Neural crest cell (in vitro differentiated cells): ENCODE measurements at regions not wholly inside any gene's neighbourhood (a gene's known extent, or its start where the extent isn't known, plus 50 kb on each side); places are given as distances from the start of the nearest gene placed in this dataset.

ENCODE experiments used
- DNase-seq: peaks from one replicate; pipeline ENCODE4 v3.0.0; 2021; ENCODE audit warnings: low read depth, mixed read lengths, low spot score
- H3K27ac Mint-ChIP-seq: one replicate; pipeline ENCODE4 v1.8.0; 2021; ENCODE audit warnings: mild to moderate bottlenecking, mixed read lengths; ENCODE audit not compliant: unreplicated experiment
- H3K27me3 Mint-ChIP-seq: 2 replicates; pipeline ENCODE4 v1.8.0; 2021; ENCODE audit warnings: low read depth, mild to moderate bottlenecking, mixed read lengths
- H3K36me3 Mint-ChIP-seq: 2 replicates; pipeline ENCODE4 v1.8.0; 2021; ENCODE audit warnings: low read depth, mild to moderate bottlenecking, mixed read lengths
- H3K4me1 Mint-ChIP-seq: 2 replicates; pipeline ENCODE4 v1.8.0; 2021; ENCODE audit warnings: mixed read lengths
- H3K4me3 Mint-ChIP-seq: one replicate; pipeline ENCODE4 v1.8.0; 2021; ENCODE audit warnings: mild to moderate bottlenecking, mixed read lengths
- H3K9me3 Mint-ChIP-seq: 2 replicates; pipeline ENCODE4 v1.8.0; 2021; ENCODE audit warnings: mixed read lengths
- TF ChIP-seq, protein P1 (sequence below): fragments of 200-600 bp; sonication (generic); conservative IDR thresholded peaks from 2 replicates; pipeline ENCODE4 v1.5.0; 2021; ENCODE audit warnings: antibody characterized with exemption, mild to moderate bottlenecking

GRCh38 chr1:90824551-90824950 lies 107.4 kb upstream of the BARHL2 start:
- TF ChIP-seq, protein P1, sequence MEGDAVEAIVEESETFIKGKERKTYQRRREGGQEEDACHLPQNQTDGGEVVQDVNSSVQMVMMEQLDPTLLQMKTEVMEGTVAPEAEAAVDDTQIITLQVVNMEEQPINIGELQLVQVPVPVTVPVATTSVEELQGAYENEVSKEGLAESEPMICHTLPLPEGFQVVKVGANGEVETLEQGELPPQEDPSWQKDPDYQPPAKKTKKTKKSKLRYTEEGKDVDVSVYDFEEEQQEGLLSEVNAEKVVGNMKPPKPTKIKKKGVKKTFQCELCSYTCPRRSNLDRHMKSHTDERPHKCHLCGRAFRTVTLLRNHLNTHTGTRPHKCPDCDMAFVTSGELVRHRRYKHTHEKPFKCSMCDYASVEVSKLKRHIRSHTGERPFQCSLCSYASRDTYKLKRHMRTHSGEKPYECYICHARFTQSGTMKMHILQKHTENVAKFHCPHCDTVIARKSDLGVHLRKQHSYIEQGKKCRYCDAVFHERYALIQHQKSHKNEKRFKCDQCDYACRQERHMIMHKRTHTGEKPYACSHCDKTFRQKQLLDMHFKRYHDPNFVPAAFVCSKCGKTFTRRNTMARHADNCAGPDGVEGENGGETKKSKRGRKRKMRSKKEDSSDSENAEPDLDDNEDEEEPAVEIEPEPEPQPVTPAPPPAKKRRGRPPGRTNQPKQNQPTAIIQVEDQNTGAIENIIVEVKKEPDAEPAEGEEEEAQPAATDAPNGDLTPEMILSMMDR, result no peak
- Mint-ChIP-seq H3K36me3 (no peaks in the 10 kb centered on the region), H3K27ac (no peak overlapping the region), H3K4me1 (no peaks in the 10 kb centered on the region), H3K9me3 (no peaks in the 10 kb centered on the region), H3K27me3 (peaks cover 15% of the 10 kb centered on the region), H3K4me3 (no peak overlapping the region)
- DNase-seq, result no peak

DNA sequence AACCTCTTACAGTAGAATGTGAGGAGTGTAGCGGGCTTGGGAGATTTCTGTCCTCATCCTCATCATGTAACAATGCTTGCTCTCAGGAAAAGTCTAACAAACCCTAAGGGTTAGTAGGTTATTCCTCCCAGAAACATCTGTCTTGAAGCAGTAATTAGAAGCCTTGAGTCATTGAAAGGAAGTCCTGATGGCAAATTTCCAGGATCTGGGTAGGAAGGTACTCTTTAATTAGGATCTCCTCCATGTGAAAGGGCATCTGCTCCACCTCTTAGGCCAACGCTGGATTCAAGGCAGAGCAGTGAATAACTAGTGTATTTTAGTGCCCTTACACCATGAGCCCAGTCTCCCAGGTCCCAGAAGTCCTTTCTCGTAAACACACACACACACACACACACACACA lies 106.6 kb upstream of the BARHL2 start:
- H3K4me1 Mint-ChIP-seq, result no peaks in the 10 kb centered on the region
- peaks cover 13% of the 10 kb centered on the region for H3K27me3 Mint-ChIP-seq

GRCh38 chr1:90821788-90822359 lies 104.8 kb upstream of the BARHL2 start:
- no peaks in the 10 kb centered on the region for H3K36me3 Mint-ChIP-seq
- TF ChIP-seq, protein P1, result no peak
- no peak overlapping the region for H3K27ac Mint-ChIP-seq
- H3K4me3 Mint-ChIP-seq, result no peak overlapping the region
- DNase-seq, result no peak
- H3K4me1 Mint-ChIP-seq, result no peaks in the 10 kb centered on the region
- H3K27me3 Mint-ChIP-seq, result peaks cover 13% of the 10 kb centered on the region
- peaks cover 3% of the 10 kb centered on the region for H3K9me3 Mint-ChIP-seq

More for the DNA sequence above, 106.6 kb upstream of the BARHL2 start:
- Mint-ChIP-seq H3K4me3 (no peak overlapping the region), H3K27ac (no peak overlapping the region), H3K36me3 (no peaks in the 10 kb centered on the region), H3K9me3 (no peaks in the 10 kb centered on the region)
- TF ChIP-seq, protein P1, result no peak
- DNase-seq, result no peak

GRCh38 chr1:90821152-90821787 lies 104.2 kb upstream of the BARHL2 start:
- TF ChIP-seq, protein P1, result no peak
- H3K4me1 Mint-ChIP-seq, result no peaks in the 10 kb centered on the region
- peaks cover 3% of the 10 kb centered on the region for H3K9me3 Mint-ChIP-seq
- no peak for DNase-seq
- H3K36me3 Mint-ChIP-seq, result no peaks in the 10 kb centered on the region
- no peak overlapping the region for H3K4me3 Mint-ChIP-seq
- H3K27me3 Mint-ChIP-seq, result peaks cover 13% of the 10 kb centered on the region
- no peak overlapping the region for H3K27ac Mint-ChIP-seq

DNA sequence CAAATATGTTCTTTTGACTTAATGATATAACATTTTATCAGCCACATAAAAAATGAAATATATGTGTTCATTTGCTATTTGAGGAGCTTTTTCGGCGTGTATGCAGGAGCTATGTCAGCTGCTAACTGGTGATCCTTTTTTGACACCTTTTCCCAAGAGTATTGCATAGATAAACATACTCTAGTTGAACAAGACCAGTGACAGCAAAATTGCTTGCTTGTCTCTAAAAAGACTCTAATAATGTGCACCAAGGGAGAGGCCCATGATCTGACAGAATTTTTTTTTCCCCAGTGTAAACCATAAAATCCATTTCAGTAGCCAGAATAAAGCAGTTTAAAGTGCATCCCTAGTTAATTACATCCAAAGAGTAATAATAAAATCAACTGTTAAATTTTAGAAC lies 103.6 kb upstream of the BARHL2 start:
- H3K4me1 Mint-ChIP-seq, result no peaks in the 10 kb centered on the region
- H3K9me3 Mint-ChIP-seq, result peaks cover 3% of the 10 kb centered on the region
- no peak overlapping the region for H3K4me3 Mint-ChIP-seq
- H3K27ac Mint-ChIP-seq, result no peak overlapping the region
- TF ChIP-seq, protein P1, result no peak
- H3K36me3 Mint-ChIP-seq, result no peaks in the 10 kb centered on the region
- H3K27me3 Mint-ChIP-seq, result peaks cover 13% of the 10 kb centered on the region
- DNase-seq, result no peak
